ENCODE measurements at regions not wholly inside any gene's neighbourhood (a gene's known extent, or its start where the extent isn't known, plus 50 kb on each side); places are given as distances from the start of the nearest gene placed in this dataset.
"Not testable (repeated sequence)": the region's sequence is repeated elsewhere in the genome, so short reads cannot be mapped to it uniquely, and the experiment has no call there.

- H3K9ac ChIP-seq (ENCODE audit: insufficient read length, low read depth), result no peak overlapping the region
- H3K27me3 ChIP-seq (ENCODE audit: insufficient read depth, insufficient read length), result no peaks in the 10 kb centered on the region
- H3K36me3 ChIP-seq (ENCODE audit: insufficient read depth, insufficient read length, low read length), result no peaks in the 10 kb centered on the region
- DNase-seq (ENCODE audit: low read depth, low spot score), result no peak
- no peak overlapping the region for H3K4me3 ChIP-seq (ENCODE audit: insufficient read length, low read depth)
- no peaks in the 10 kb centered on the region for H3K9me3 ChIP-seq (ENCODE audit: insufficient read depth, low read length)
- TF ChIP-seq SUZ12 (IDR thresholded peaks at IDR 0.05; ENCODE audit: extremely low read depth, insufficient read depth, insufficient read length) (no peak), YY1 (IDR thresholded peaks at IDR 0.05; ENCODE audit: insufficient read depth, insufficient read length) (no peak), ZNF274 (IDR thresholded peaks at IDR 0.05; ENCODE audit: low read depth, low read length) (no peak)
- H3K4me1 ChIP-seq (ENCODE audit: insufficient read depth, insufficient read length), result no peaks in the 10 kb centered on the region
Observed at GRCh38 chr5:120124031-120124430, 340.1 kb upstream of the PRR16 start.

GRCh38 chr5:120124961-120125360 is 339.1 kb upstream of the PRR16 start:
- no peak for DNase-seq (ENCODE audit: low read depth, low spot score)
- Histone ChIP-seq H3K36me3 (ENCODE audit: insufficient read depth, insufficient read length, low read length) (no peaks in the 10 kb centered on the region), H3K9ac (ENCODE audit: insufficient read length, low read depth) (no peak overlapping the region), H3K4me1 (ENCODE audit: insufficient read depth, insufficient read length) (no peaks in the 10 kb centered on the region), H3K27me3 (ENCODE audit: insufficient read depth, insufficient read length) (no peaks in the 10 kb centered on the region), H3K9me3 (ENCODE audit: insufficient read depth, low read length) (no peaks in the 10 kb centered on the region), H3K4me3 (ENCODE audit: insufficient read length, low read depth) (no peak overlapping the region)
- no peak for TF ChIP-seq ZNF274 (IDR thresholded peaks at IDR 0.05; ENCODE audit: low read depth, low read length)
- no peak for TF ChIP-seq YY1 (IDR thresholded peaks at IDR 0.05; ENCODE audit: insufficient read depth, insufficient read length)
- no peak for TF ChIP-seq SUZ12 (IDR thresholded peaks at IDR 0.05; ENCODE audit: extremely low read depth, insufficient read depth, insufficient read length)

GRCh38 chr5:120132347-120132746 is 331.8 kb upstream of the PRR16 start:
- H3K4me1 ChIP-seq (ENCODE audit: insufficient read depth, insufficient read length); H3K27me3 ChIP-seq (ENCODE audit: insufficient read depth, insufficient read length); DNase-seq (ENCODE audit: low read depth, low spot score); H3K36me3 ChIP-seq (ENCODE audit: insufficient read depth, insufficient read length, low read length); H3K4me3 ChIP-seq (ENCODE audit: insufficient read length, low read depth); H3K9me3 ChIP-seq (ENCODE audit: insufficient read depth, low read length); H3K9ac ChIP-seq (ENCODE audit: insufficient read length, low read depth): not testable (repeated sequence)

- DNase-seq (ENCODE audit: low read depth, low spot score), result no peak
- H3K9ac ChIP-seq (ENCODE audit: insufficient read length, low read depth), result no peak overlapping the region
- no peaks in the 10 kb centered on the region for H3K4me1 ChIP-seq (ENCODE audit: insufficient read depth, insufficient read length)
- no peaks in the 10 kb centered on the region for H3K9me3 ChIP-seq (ENCODE audit: insufficient read depth, low read length)
- no peaks in the 10 kb centered on the region for H3K36me3 ChIP-seq (ENCODE audit: insufficient read depth, insufficient read length, low read length)
- H3K27me3 ChIP-seq (ENCODE audit: insufficient read depth, insufficient read length), result no peaks in the 10 kb centered on the region
- TF ChIP-seq SUZ12 (IDR thresholded peaks at IDR 0.05; ENCODE audit: extremely low read depth, insufficient read depth, insufficient read length), result no peak
- TF ChIP-seq YY1 (IDR thresholded peaks at IDR 0.05; ENCODE audit: insufficient read depth, insufficient read length), result no peak
- no peak for TF ChIP-seq ZNF274 (IDR thresholded peaks at IDR 0.05; ENCODE audit: low read depth, low read length)
- H3K4me3 ChIP-seq (ENCODE audit: insufficient read length, low read depth), result no peak overlapping the region
Observed at GRCh38 chr5:120134944-120135343, 329.2 kb upstream of the PRR16 start.

- Histone ChIP-seq H3K9me3 (ENCODE audit: insufficient read depth, low read length) (no peaks in the 10 kb centered on the region), H3K36me3 (ENCODE audit: insufficient read depth, insufficient read length, low read length) (no peaks in the 10 kb centered on the region), H3K4me1 (ENCODE audit: insufficient read depth, insufficient read length) (no peaks in the 10 kb centered on the region), H3K27me3 (ENCODE audit: insufficient read depth, insufficient read length) (no peaks in the 10 kb centered on the region), H3K9ac (ENCODE audit: insufficient read length, low read depth) (no peak overlapping the region), H3K4me3 (ENCODE audit: insufficient read length, low read depth) (no peak overlapping the region)
- TF ChIP-seq SUZ12 (IDR thresholded peaks at IDR 0.05; ENCODE audit: extremely low read depth, insufficient read depth, insufficient read length) (no peak), ZNF274 (IDR thresholded peaks at IDR 0.05; ENCODE audit: low read depth, low read length) (no peak), YY1 (IDR thresholded peaks at IDR 0.05; ENCODE audit: insufficient read depth, insufficient read length) (no peak)
- no peak for DNase-seq (ENCODE audit: low read depth, low spot score)
Observed at GRCh38 chr5:120137582-120137981, 326.5 kb upstream of the PRR16 start.

- no peak for DNase-seq (ENCODE audit: low read depth, low spot score)
- H3K4me1 ChIP-seq (ENCODE audit: insufficient read depth, insufficient read length), result no peaks in the 10 kb centered on the region
- no peak overlapping the region for H3K9ac ChIP-seq (ENCODE audit: insufficient read length, low read depth)
- TF ChIP-seq SUZ12 (IDR thresholded peaks at IDR 0.05; ENCODE audit: extremely low read depth, insufficient read depth, insufficient read length), result no peak
- no peaks in the 10 kb centered on the region for H3K27me3 ChIP-seq (ENCODE audit: insufficient read depth, insufficient read length)
- H3K36me3 ChIP-seq (ENCODE audit: insufficient read depth, insufficient read length, low read length), result no peaks in the 10 kb centered on the region
- H3K4me3 ChIP-seq (ENCODE audit: insufficient read length, low read depth), result no peak overlapping the region
- H3K9me3 ChIP-seq (ENCODE audit: insufficient read depth, low read length), result no peaks in the 10 kb centered on the region
Observed at GRCh38 chr5:120139039-120139438, 325.1 kb upstream of the PRR16 start.

GRCh38 chr5:120140501-120140900 is 323.6 kb upstream of the PRR16 start:
- Histone ChIP-seq H3K4me1 (ENCODE audit: insufficient read depth, insufficient read length) (no peaks in the 10 kb centered on the region), H3K9ac (ENCODE audit: insufficient read length, low read depth) (no peak overlapping the region), H3K9me3 (ENCODE audit: insufficient read depth, low read length) (peaks cover 9% of the 10 kb centered on the region; the same call in 1 of the 2 replicates), H3K36me3 (ENCODE audit: insufficient read depth, insufficient read length, low read length) (no peaks in the 10 kb centered on the region), H3K27me3 (ENCODE audit: insufficient read depth, insufficient read length) (no peaks in the 10 kb centered on the region), H3K4me3 (ENCODE audit: insufficient read length, low read depth) (no peak overlapping the region)
- TF ChIP-seq YY1 (IDR thresholded peaks at IDR 0.05; ENCODE audit: insufficient read depth, insufficient read length) (no peak), ZNF274 (IDR thresholded peaks at IDR 0.05; ENCODE audit: low read depth, low read length) (no peak), SUZ12 (IDR thresholded peaks at IDR 0.05; ENCODE audit: extremely low read depth, insufficient read depth, insufficient read length) (no peak)
- no peak for DNase-seq (ENCODE audit: low read depth, low spot score)

- Histone ChIP-seq H3K36me3 (ENCODE audit: insufficient read depth, insufficient read length, low read length) (no peaks in the 10 kb centered on the region), H3K9me3 (ENCODE audit: insufficient read depth, low read length) (peaks cover 9% of the 10 kb centered on the region; the same call in 1 of the 2 replicates), H3K4me3 (ENCODE audit: insufficient read length, low read depth) (no peak overlapping the region), H3K27me3 (ENCODE audit: insufficient read depth, insufficient read length) (no peaks in the 10 kb centered on the region), H3K4me1 (ENCODE audit: insufficient read depth, insufficient read length) (no peaks in the 10 kb centered on the region), H3K9ac (ENCODE audit: insufficient read length, low read depth) (no peak overlapping the region)
- DNase-seq (ENCODE audit: low read depth, low spot score), result no peak
- TF ChIP-seq ZNF274 (IDR thresholded peaks at IDR 0.05; ENCODE audit: low read depth, low read length) (no peak), YY1 (IDR thresholded peaks at IDR 0.05; ENCODE audit: insufficient read depth, insufficient read length) (no peak), SUZ12 (IDR thresholded peaks at IDR 0.05; ENCODE audit: extremely low read depth, insufficient read depth, insufficient read length) (no peak)
Observed at GRCh38 chr5:120141076-120141475, 323.0 kb upstream of the PRR16 start.
